Skin epidermis (tissue), 12 donors: ENCODE measurements at regions not wholly inside any gene's neighbourhood (a gene's known extent, or its start where the extent isn't known, plus 50 kb on each side); places are given as distances from the start of the nearest gene placed in this dataset.
A peak's percentile ranks its signal among the peaks of the same experiment; 100 is the strongest.

Experiments used
- H3K27ac ChIP-seq, 21 experiments: fragments of 200-600 bp; sonication (generic) in 11 of 21; one replicate each; pipeline ENCODE4 v1.5.0; 2020; ENCODE audit warnings: mild to moderate bottlenecking in 3 of 21, inconsistent platforms in 2 of 21, moderate library complexity in 2 of 21
- H3K4me3 ChIP-seq, 7 experiments: fragments of 200-600 bp; sonication (generic) in 2 of 7; one replicate each; pipeline ENCODE4 v1.5.0; 2020; ENCODE audit warnings: inconsistent platforms in 2 of 7, mild to moderate bottlenecking in 2 of 7, moderate library complexity in 1 of 7

DNA sequence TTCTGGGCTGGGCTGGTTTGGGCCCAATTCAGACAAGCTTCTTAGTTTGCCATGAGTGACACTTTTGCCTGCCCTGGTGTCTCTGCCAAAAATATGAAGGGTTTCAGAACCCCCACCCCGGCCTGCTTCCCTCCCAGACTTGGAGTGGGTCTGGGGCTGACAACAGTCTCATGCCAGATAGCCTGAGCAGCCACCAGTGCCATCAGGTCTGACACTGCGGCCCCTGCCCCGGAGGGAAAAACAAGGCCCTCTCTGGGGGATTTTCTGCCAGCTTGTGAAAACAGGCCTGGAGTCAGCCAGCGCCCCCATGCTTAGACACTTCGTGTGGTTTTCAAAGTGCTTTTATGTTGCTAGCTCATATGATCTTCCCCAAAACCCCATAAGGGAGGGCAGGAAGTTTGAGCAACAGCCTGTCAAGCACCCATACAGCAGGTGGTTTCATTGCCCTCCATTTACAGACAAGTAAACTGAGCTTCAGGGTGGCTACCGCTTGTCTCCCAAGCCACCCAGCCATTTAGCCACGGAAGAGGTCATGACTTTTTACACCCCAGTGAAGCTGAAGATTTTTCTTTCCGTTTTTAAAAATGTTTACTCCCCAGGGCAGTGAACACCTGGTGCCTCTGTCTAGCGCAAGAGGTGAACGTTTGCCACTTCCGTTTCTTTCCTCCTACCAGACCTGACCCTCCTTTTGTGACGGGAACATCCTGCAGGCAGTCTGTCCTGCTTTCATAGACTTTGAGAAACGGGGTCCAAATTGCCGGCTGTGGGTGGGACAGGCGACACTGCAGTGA is 300.6 kb downstream of the SEC14L1 start:
- no peak overlapping the region for H3K4me3 ChIP-seq
- H3K27ac ChIP-seq: peak overlapping the region in 20 of 21 experiments; percentile 26 to 97 (median 76)

DNA sequence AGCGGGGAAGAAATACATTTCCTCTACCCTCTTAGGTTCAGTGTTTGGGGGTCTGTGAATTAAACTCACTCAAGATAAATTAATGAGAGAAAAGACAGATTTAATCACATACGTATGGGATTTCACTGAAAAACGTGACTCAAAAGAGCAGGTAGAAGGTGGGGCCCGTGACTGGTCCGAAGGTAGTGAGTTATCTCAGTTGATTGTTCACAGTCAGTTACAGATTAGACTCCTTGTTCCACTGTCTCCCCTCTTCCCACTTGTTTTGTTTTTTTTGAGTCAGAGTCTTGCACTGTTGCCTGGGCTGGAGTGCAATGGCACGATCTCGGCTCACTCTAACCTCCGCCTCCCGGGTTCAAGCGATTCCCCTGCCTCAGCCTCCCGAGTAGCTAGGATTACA is 301.2 kb downstream of the SEC14L1 start:
- Histone ChIP-seq H3K27ac (peak overlapping the region in 16 of 21 experiments; percentile 26 to 97 (median 76)), H3K4me3 (no peak overlapping the region)

GRCh38 chr17:77442976-77443747 is 302.4 kb downstream of the SEC14L1 start:
- Histone ChIP-seq H3K27ac (peak overlapping the region in 11 of 21 experiments; percentile 2 to 97 (median 82)), H3K4me3 (no peak overlapping the region)

- Histone ChIP-seq H3K27ac (peak overlapping the region in 19 of 21 experiments; percentile 29 to 97 (median 80)), H3K4me3 (no peak overlapping the region)
Measured at GRCh38 chr17:77443748-77444260, 303.0 kb downstream of the SEC14L1 start.

DNA sequence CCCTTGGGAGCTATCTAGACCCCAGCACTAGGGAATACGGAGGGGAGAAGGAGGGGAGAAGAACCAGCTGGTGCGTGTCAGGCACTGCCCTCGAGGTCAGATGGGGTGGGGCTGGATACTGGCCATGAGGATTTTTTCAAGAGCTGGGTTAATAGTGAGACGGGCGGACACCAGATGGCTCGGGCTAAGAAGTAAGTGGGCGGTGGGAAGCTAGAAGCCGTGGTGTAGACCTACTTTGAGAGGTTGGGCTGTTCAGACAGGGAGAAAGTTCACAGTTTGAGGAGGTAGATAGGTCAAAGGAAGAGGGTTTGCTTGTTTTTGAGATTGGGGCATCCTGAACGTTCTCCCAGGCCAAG is 303.8 kb downstream of the SEC14L1 start:
- Histone ChIP-seq H3K27ac (peak overlapping the region in 20 of 21 experiments; percentile 29 to 97 (median 80)), H3K4me3 (no peak overlapping the region)

DNA sequence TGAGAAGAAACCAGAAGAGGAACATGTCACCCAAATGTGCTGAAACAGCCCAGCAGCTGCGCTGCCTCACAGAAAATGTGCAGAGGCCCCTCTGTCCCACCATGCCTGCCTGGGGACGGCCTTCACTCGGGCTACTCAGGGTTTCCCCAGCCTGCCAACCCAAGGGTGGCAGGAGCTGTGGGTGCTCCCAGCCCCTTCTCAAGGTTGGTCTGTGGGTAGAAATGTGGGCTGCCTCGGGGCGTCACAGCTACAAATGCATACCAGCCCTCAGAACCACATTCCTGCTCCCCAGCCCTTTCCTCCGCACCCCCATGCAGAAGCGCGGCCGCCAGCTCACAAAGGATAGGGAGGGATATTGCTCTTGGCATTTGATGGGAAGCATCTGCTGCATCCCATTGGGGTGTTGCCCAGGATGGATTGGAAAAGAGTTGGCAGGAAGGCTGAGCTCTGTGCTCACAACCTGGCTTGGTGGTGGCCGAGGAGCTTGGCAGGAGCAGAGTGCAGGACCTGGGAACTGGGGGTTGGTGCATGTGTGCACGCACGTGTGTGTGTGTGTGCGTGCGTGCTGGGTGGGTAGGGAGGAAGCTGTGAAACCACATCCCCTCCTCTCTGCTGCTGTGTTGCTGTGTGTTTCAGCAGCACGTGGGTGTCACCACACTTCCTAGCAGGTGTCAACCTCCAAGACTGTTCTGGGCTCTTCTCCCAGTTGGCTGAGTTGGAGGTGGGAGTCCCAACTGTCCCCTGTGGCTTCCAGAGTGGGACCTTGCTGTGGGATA is 304.4 kb downstream of the SEC14L1 start:
- peak overlapping the region in 20 of 21 experiments; percentile 29 to 97 (median 80) for H3K27ac ChIP-seq
- H3K4me3 ChIP-seq: peak overlapping the region in 1 of 7 experiments; percentile 17

DNA sequence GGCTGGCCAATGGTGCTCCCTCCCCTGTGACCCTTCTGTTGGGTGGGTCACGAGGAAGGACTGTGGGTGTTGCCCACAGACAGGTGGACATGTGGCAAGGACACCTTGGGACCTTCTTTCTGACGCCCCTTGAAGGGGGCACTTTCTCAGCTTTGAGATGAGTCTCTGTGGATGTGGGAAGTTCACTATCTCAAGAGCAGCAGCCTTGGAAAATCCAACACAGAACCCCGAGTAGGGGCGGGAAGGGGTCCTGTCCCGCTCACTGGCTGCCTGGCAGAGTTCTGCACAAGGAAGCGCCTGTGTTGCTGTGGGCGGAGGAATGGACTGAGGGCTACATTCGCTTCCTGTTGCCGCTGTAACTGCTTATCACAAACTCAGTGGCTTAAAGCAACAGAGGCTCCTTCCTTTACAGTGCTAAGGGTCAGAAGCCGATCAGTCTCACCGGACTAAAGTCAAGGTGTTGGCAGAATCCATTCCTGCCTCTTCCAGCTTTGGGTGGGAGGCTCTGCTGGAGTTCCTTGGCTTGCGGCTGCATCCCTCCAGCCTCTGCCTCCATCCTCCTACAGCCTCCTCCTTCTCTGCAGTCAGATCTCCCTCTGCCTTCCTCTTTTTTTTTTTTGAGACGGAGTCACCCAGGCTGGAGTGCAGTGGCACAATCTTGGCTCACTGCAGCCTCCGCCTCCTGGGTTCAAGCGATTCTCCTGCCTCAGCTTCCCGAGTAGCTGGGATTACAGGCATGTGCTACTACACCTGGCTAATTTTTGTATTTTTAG is 305.2 kb downstream of the SEC14L1 start:
- Histone ChIP-seq H3K4me3 (peak overlapping the region in 1 of 7 experiments; percentile 17), H3K27ac (peak overlapping the region in 19 of 21 experiments; percentile 26 to 97 (median 80))

DNA sequence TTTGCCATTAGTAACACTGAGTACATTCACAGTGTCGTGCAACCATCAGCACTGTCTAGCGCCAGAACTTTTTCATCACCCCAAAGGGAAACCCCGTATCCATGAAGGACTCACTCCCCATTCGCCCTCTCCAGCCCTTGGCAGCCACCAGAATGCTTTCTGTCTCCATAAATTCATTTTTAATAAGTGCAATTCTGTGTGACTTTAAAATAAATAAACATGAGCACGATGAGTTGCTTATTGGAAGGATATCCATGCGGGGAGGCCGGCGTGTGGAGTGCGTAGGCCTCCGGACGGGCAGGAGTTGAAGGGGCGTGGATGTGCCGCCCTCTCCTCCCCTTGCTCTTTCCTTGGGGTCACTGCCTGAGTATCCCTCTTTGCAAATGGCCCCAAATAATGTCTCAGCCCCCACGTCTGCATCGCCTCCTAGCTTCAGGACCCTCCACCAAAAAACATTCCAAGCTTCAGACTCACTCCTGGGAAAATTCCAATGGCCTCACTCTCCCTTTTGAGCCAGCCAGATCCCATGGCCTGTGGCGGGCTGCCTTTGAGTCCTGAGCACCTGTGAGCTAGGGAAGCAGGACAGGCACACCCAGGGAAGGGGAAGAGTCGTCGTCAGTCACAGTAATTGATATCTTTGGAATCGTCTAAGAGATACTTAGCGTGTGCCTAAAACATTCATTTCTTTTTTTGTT is 306.3 kb downstream of the SEC14L1 start:
- no peak overlapping the region for H3K4me3 ChIP-seq
- H3K27ac ChIP-seq: peak overlapping the region in 10 of 21 experiments; percentile 44 to 97 (median 82)

GRCh38 chr17:77449373-77449907 is 308.7 kb downstream of the SEC14L1 start:
- peak overlapping the region in 18 of 21 experiments; percentile 28 to 99 (median 88) for H3K27ac ChIP-seq
- peak overlapping the region in 1 of 7 experiments; percentile 54 for H3K4me3 ChIP-seq

DNA sequence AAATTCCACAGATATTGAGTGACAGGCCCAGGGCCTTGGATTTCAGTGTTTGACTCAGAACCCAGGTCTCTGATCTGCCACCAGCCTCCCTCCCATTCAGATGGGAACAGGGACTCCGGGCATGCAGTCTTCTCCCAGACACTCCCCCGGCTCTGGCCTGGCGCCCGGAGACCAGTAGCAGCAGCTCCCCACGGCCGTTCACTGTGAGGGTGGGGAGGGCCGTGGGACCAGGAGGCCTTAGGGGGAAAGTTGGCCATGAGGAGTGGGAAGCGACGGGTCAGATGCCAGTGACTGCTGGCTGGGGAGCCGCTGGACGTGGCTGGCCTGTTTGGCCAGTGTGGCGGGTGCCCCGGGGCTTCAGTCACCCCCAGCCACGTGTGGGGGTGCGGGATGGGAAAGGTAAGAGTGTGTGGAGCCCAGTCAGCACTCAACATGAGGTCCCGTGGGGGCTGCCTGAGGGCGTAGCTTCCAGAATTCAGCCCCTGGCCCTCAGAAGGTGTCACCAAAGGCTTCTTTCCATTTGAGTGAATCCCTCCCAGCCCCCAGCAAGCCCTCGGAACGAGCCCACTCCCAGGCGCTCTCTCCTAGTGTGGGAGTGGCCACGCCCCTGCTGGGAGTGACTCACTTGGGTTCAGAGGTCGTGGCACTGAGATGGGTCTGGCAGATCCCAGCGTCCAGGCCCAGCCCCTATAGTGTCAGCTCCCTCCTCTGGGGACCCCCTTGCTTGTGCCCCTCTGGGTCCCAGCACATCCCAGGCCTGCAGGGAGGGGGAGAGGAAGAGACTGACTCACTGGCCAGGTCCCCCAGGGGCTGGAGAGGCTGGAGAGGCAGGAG is 309.4 kb downstream of the SEC14L1 start:
- H3K4me3 ChIP-seq: peak overlapping the region; percentile 39 to 54 (median 46)
- H3K27ac ChIP-seq: peak overlapping the region in 20 of 21 experiments; percentile 77 to 99 (median 87)

DNA sequence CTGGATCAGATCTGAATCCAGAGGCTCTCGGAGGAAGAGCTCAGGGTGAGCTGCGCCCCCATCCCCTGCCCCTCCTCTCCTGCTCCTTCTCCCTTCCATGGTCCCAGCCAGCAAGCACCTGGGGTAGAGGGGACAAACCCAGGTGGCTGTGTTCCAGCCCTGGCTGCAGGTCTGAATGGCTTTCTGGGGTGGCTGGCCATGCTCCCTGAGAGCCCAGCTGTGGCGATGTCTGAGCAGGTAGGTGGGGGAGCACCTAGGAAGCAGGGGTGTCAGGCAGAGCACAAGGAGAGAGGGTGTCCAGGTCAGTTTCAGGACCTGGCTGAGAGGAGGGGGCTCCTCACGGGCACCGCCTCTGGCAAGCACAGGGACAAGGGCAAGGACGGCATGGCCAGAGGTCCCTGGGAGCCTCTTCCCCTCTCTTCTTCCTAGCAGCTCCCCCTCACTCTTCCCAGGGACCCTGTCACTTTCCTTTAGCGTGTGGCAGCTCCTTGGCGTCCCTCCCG is 310.0 kb downstream of the SEC14L1 start:
- H3K4me3 ChIP-seq: peak overlapping the region; percentile 39 to 54 (median 46)
- H3K27ac ChIP-seq: peak overlapping the region; percentile 67 to 99 (median 87)

DNA sequence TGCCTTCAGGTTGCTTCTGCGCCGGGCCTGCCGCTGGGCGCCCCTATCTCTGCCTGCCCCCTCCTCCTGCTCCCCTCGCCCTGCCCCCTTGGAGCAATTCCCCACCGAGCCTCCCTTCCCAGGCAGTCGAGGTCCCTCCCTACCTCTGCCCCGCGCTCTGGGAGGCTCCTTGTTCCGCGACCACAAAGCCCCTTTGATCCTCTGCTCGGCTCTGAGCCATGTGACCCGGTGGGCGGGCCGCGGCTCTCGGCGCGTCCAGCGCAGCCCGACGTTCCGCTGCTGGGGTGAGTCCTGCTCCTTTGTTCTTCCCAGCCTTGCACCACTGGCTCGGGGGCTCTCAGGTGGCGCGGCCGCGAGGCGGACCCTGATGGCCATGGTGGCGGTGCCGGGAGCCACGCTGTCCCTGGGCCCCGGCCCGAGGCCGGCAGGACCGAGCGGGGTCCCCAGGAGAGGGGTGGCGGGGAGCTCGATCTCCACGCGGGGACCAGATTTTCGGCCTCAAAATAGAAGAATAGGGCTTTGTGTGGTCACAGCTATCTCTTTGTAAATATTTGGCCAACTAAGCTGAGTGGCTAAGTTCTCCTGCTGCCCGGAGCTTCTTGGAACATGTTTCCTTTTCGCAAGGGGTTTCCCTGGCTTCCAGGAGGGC is 310.6 kb downstream of the SEC14L1 start:
- peak overlapping the region; percentile 67 to 99 (median 87) for H3K27ac ChIP-seq

GRCh38 chr17:77451894-77452852 is 311.4 kb downstream of the SEC14L1 start:
- peak overlapping the region; percentile 67 to 99 (median 87) for H3K27ac ChIP-seq
- peak overlapping the region; percentile 39 to 54 (median 46) for H3K4me3 ChIP-seq

More for the DNA sequence above, 310.6 kb downstream of the SEC14L1 start:
- peak overlapping the region; percentile 39 to 54 (median 46) for H3K4me3 ChIP-seq

GRCh38 chr17:77453613-77454241 is 313.0 kb downstream of the SEC14L1 start:
- H3K4me3 ChIP-seq: peak overlapping the region; percentile 16 to 54 (median 43)

More at GRCh38 chr17:77453613-77454241, 313.0 kb downstream of the SEC14L1 start:
- peak overlapping the region in 20 of 21 experiments; percentile 53 to 99 (median 87) for H3K27ac ChIP-seq
